Bronchial epithelial cell (primary cell): ENCODE measurements at regions not wholly inside any gene's neighbourhood (a gene's known extent, or its start where the extent isn't known, plus 50 kb on each side); places are given as distances from the start of the nearest gene placed in this dataset.

Experiments used
- DNase-seq: peaks from one replicate; pipeline ENCODE4 v3.0.0-alpha.2; 2010; ENCODE audit warnings: low read depth
- FAIRE-seq: peaks from 2 replicates; lab custom pipeline; 2011; peaks lifted over from hg19 to GRCh38; lab: Jason Lieb, UNC
- H3K27me3 ChIP-seq: 2 replicates; pipeline ENCODE4 v1.5.1; 2011; ENCODE audit warnings: low read length; ENCODE audit not compliant: control insufficient read depth, insufficient read depth
- H3K36me3 ChIP-seq: 2 replicates; pipeline ENCODE4 v1.5.1; 2011; ENCODE audit warnings: low read length; ENCODE audit not compliant: control insufficient read depth, insufficient read depth
- H3K4me3 ChIP-seq: 2 replicates; pipeline ENCODE4 v1.5.1; 2011; ENCODE audit warnings: mild to moderate bottlenecking, low read depth, low read length, control low read depth
- TF ChIP-seq, protein P1 (sequence below): IDR thresholded peaks from 2 replicates; pipeline ENCODE4 v1.5.1; 2011; ENCODE audit warnings: mild to moderate bottlenecking, moderate library complexity, low read length, control low read depth, inconsistent platforms; ENCODE audit not compliant: insufficient read depth, severe bottlenecking

DNA sequence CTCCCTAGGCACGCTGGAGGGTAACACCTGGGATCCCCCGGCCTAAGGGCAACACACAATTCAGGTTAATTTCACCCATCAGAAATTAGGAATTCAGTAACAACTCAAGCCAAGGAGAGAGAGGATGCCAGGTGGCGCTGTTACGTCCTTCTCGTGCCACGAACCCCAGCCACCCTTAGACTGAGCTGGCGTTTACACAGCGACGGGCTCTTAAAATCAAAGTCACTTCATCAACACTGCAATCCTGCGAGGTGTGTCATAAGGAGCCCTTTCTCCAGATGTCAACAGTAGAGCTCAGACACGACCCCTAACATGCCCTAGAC lies 110.6 kb upstream of the TMEM132D start:
- FAIRE-seq (no peak), DNase-seq (peak; percentile 4)
- TF ChIP-seq, protein P1, sequence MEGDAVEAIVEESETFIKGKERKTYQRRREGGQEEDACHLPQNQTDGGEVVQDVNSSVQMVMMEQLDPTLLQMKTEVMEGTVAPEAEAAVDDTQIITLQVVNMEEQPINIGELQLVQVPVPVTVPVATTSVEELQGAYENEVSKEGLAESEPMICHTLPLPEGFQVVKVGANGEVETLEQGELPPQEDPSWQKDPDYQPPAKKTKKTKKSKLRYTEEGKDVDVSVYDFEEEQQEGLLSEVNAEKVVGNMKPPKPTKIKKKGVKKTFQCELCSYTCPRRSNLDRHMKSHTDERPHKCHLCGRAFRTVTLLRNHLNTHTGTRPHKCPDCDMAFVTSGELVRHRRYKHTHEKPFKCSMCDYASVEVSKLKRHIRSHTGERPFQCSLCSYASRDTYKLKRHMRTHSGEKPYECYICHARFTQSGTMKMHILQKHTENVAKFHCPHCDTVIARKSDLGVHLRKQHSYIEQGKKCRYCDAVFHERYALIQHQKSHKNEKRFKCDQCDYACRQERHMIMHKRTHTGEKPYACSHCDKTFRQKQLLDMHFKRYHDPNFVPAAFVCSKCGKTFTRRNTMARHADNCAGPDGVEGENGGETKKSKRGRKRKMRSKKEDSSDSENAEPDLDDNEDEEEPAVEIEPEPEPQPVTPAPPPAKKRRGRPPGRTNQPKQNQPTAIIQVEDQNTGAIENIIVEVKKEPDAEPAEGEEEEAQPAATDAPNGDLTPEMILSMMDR = no peak

GRCh38 chr12:130016194-130016593 lies 112.4 kb upstream of the TMEM132D start:
- DNase-seq (no peak), FAIRE-seq (no peak)
- Histone ChIP-seq H3K27me3 (no peaks in the 10 kb centered on the region), H3K4me3 (no peak overlapping the region), H3K36me3 (no peaks in the 10 kb centered on the region)
- TF ChIP-seq, protein P1 = no peak

More for the DNA sequence above, 110.6 kb upstream of the TMEM132D start:
- Histone ChIP-seq H3K27me3 (no peaks in the 10 kb centered on the region), H3K36me3 (no peaks in the 10 kb centered on the region), H3K4me3 (no peak overlapping the region)

DNA sequence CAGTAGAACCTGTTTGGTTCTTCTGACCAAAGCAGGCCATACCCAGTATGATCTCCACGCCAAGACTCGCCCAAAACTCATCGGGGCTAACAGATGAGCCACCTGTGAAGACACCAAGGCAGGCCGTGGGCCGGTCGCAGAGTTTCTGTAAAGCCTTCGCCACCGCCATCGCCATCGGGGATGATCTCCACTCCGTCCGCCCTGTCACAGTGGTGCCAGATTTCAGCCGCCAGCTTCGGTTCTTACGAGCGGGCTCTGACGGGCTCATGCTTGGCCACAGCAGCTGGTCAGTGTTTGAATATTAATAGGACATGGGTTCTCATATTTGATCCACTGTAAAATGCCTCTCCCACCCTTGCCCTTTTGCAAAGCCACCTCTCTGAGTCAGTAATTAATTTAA lies 113.2 kb upstream of the TMEM132D start:
- Histone ChIP-seq H3K27me3 (no peaks in the 10 kb centered on the region), H3K36me3 (no peaks in the 10 kb centered on the region), H3K4me3 (no peak overlapping the region)
- no peak for FAIRE-seq
- TF ChIP-seq, protein P1 = no peak
- no peak for DNase-seq

GRCh38 chr12:130017591-130018449 lies 114.0 kb upstream of the TMEM132D start:
- no peak overlapping the region for H3K4me3 ChIP-seq
- TF ChIP-seq, protein P1 = no peak
- no peaks in the 10 kb centered on the region for H3K36me3 ChIP-seq
- DNase-seq = no peak
- no peak for FAIRE-seq
- H3K27me3 ChIP-seq = no peaks in the 10 kb centered on the region

DNA sequence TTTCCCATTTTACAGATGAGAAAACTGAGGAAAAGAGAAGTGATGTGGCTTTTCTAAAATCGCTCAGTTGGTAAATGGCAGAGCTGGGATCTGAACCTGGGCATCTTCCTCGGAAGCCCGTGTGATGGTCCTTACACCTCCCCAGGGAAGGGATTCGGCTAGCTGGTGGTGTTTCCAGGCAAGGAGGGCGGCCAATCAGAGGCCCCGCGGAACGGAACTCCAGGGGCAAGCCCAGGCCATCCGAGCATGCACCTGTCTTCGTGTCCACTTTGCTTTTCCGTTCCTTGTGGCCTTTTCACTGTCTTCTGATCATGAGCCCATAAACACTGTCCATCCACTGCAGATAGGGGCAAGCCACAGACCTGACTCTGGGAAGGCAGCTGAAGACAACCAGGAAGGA lies 114.8 kb upstream of the TMEM132D start:
- Histone ChIP-seq H3K27me3 (no peaks in the 10 kb centered on the region), H3K36me3 (no peaks in the 10 kb centered on the region), H3K4me3 (no peak overlapping the region)
- no peak for DNase-seq
- TF ChIP-seq, protein P1 = no peak
- no peak for FAIRE-seq
